IMR-90 (cell line): ENCODE measurements at regions not wholly inside any gene's neighbourhood (a gene's known extent, or its start where the extent isn't known, plus 50 kb on each side); places are given as distances from the start of the nearest gene placed in this dataset.
"Not testable (repeated sequence)": the region's sequence is repeated elsewhere in the genome, so short reads cannot be mapped to it uniquely, and the experiment has no call there.

Experiments
- ATAC-seq: fragments of 200-7000 bp; cut with Tn5 transposase; 2 replicates; pipeline ENCODE4 v1.9.1; 2020; ENCODE audit warnings: low read depth, mild to moderate bottlenecking, moderate library complexity
- BruUV-seq: library from RNA; stranded (reverse); fragments of 400-500 nt; replicated peaks from 2 replicates; lab custom pipeline; 2021; lab: Mats Ljungman, UMichigan
- CTCF ChIA-PET: fragments of 300-600 bp; formaldehyde crosslinking; extraction: SDS; loops from one replicate; lab custom pipeline; 2021; ENCODE audit warnings: antibody characterized with exemption; lab: Yijun Ruan, JAX
- POLR2A ChIA-PET: fragments of 300-600 bp; sonication (Branson Sonifier 250); formaldehyde crosslinking; loops from one replicate; lab custom pipeline; 2022; ENCODE audit warnings: antibody characterized with exemption; ENCODE audit not compliant: unreplicated experiment; lab: Charles Lee
- DNase-seq: peaks from one replicate; pipeline ENCODE4 v3.0.0; 2013
- H2AFZ ChIP-seq: replicated peaks from 2 replicates; pipeline ENCODE3; 2013; ENCODE audit warnings: low read length, mild to moderate bottlenecking; ENCODE audit not compliant: poor library complexity
- H2AK5ac ChIP-seq: 2 replicates; pipeline ENCODE4 v1.6.1; 2013; ENCODE audit warnings: low read depth, low read length, inconsistent platforms
- H2AK9ac ChIP-seq: replicated peaks from 2 replicates; pipeline ENCODE3; 2013; ENCODE audit warnings: mild to moderate bottlenecking, low read depth, low read length, moderate library complexity; ENCODE audit not compliant: poor library complexity
- H2BK120ac ChIP-seq: 2 replicates; pipeline ENCODE4 v1.6.1; 2013; ENCODE audit warnings: low read depth, low read length, inconsistent platforms
- H2BK15ac ChIP-seq: 3 replicates; pipeline ENCODE4 v1.6.1; 2013; ENCODE audit warnings: low read depth, low read length, inconsistent platforms
- H2BK20ac ChIP-seq: 2 replicates; pipeline ENCODE4 v1.6.1; 2013; ENCODE audit warnings: low read depth, mild to moderate bottlenecking, inconsistent platforms, low read length, moderate library complexity
- H2BK5ac ChIP-seq: 2 replicates; pipeline ENCODE4 v1.6.1; 2013; ENCODE audit warnings: mild to moderate bottlenecking, low read depth, low read length, inconsistent platforms; ENCODE audit not compliant: poor library complexity, severe bottlenecking
- H3K14ac ChIP-seq: replicated peaks from 2 replicates; pipeline ENCODE4 v1.6.1; 2013; ENCODE audit warnings: low read depth, low read length, inconsistent platforms
- H3K18ac ChIP-seq: 2 replicates; pipeline ENCODE4 v1.6.1; 2013; ENCODE audit warnings: low read depth, low read length, control low read depth
- H3K23ac ChIP-seq: 2 replicates; pipeline ENCODE4 v1.6.1; 2013; ENCODE audit warnings: low read depth, low read length, inconsistent platforms
- H3K27ac ChIP-seq: 2 replicates; pipeline ENCODE4 v1.5.1; 2013; ENCODE audit warnings: mild to moderate bottlenecking, control low read depth, low read length; ENCODE audit not compliant: insufficient read depth
- H3K27me3 ChIP-seq: 2 replicates; pipeline ENCODE4 v1.6.1; 2013; ENCODE audit warnings: low read length; ENCODE audit not compliant: control insufficient read depth, insufficient read depth
- H3K36me3 ChIP-seq: 2 replicates; pipeline ENCODE4 v1.6.1; 2013; ENCODE audit warnings: low read length, mixed read lengths; ENCODE audit not compliant: control insufficient read depth, insufficient read depth
- H3K4ac ChIP-seq: 2 replicates; pipeline ENCODE4 v1.6.1; 2013; ENCODE audit warnings: low read depth, low read length, inconsistent platforms
- H3K4me1 ChIP-seq: 2 replicates; pipeline ENCODE4 v1.6.1; 2013; ENCODE audit warnings: low read length, mixed read lengths; ENCODE audit not compliant: control insufficient read depth, insufficient read depth
- H3K4me2 ChIP-seq: 2 replicates; pipeline ENCODE4 v1.6.1; 2013; ENCODE audit warnings: low read depth, mild to moderate bottlenecking, control low read depth, low read length, moderate library complexity
- H3K4me3 ChIP-seq: 2 replicates; pipeline ENCODE4 v1.5.1; 2013; ENCODE audit warnings: low read depth, mild to moderate bottlenecking, control low read depth, low read length, moderate library complexity; ENCODE audit not compliant: insufficient read depth
- H3K56ac ChIP-seq: 2 replicates; pipeline ENCODE4 v1.6.1; 2013; ENCODE audit warnings: low read length, inconsistent platforms; ENCODE audit not compliant: insufficient read depth; ENCODE audit errors: extremely low read depth
- H3K79me1 ChIP-seq, 2 experiments: 2 replicates each; pipeline ENCODE4 v1.6.1; 2013; ENCODE audit warnings: low read length in 2 of 2, inconsistent platforms in 1 of 2, low read depth in 1 of 2
- H3K9ac ChIP-seq: 2 replicates; pipeline ENCODE4 v1.6.1; 2013; ENCODE audit warnings: low read depth, low read length, control low read depth
- H3K9me1 ChIP-seq: 2 replicates; pipeline ENCODE4 v1.6.1; 2013; ENCODE audit warnings: low read length, inconsistent platforms; ENCODE audit not compliant: insufficient read depth
- H3K9me3 ChIP-seq: 2 replicates; pipeline ENCODE4 v1.6.1; 2013; ENCODE audit warnings: low read length; ENCODE audit not compliant: control insufficient read depth, insufficient read depth
- H4K20me1 ChIP-seq: 2 replicates; pipeline ENCODE4 v1.6.1; 2013; ENCODE audit warnings: low read length, inconsistent platforms; ENCODE audit not compliant: insufficient read depth
- H4K5ac ChIP-seq: 2 replicates; pipeline ENCODE4 v1.6.1; 2013; ENCODE audit warnings: mild to moderate bottlenecking, low read depth, low read length, control low read depth
- H4K8ac ChIP-seq, 2 experiments: 2 replicates each; pipeline ENCODE4 v1.6.1; 2013; ENCODE audit warnings: low read depth in 2 of 2, low read length in 2 of 2, control low read depth in 1 of 2, inconsistent platforms in 1 of 2
- H4K91ac ChIP-seq: 2 replicates; pipeline ENCODE4 v1.6.1; 2013; ENCODE audit warnings: low read depth, low read length, inconsistent platforms; ENCODE audit not compliant: insufficient read depth
- whole genome bisulfite sequencing, 2 experiments: methylation state at CpG; one replicate each; pipeline versions ENCODE4 v1.1.5 to v1.1.7; 2013; ENCODE audit warnings: missing lambda C conversion rate in 2 of 2; ENCODE audit not compliant: insufficient read length in 1 of 2; ENCODE audit errors: extremely low coverage in 2 of 2; 5-methylcytosine and 5-hydroxymethylcytosine counted together
- dilution Hi-C: fragments of 300-500 bp; cut with HindIII; formaldehyde crosslinking; loops from one replicate; pipeline ENCODE4 v1.14.3; 2018; ENCODE audit warnings: low sequenced_read_pairs; ENCODE audit not compliant: unreplicated experiment
- in situ Hi-C: fragments of 300-500 bp; cut with MboI; formaldehyde crosslinking; loops from 3 replicates; pipeline ENCODE4 v1.14.3; 2019; ENCODE audit warnings: low sequenced_read_pairs, inconsistent platforms, mixed read lengths
- intact Hi-C: fragments of 100-400 bp; cut with micrococcal nuclease; formaldehyde crosslinking; loops from 2 replicates; pipeline ENCODE4 v1.10.0; 2022

GRCh38 chr1:229742614-229743013 lies 116.6 kb downstream of the URB2 start:
- POLR2A ChIA-PET, H3K18ac ChIP-seq, H4K5ac ChIP-seq, H3K56ac ChIP-seq, H3K27ac ChIP-seq, H3K4me1 ChIP-seq, H3K4me2 ChIP-seq, H2AFZ ChIP-seq, DNase-seq, H2AK9ac ChIP-seq, H2BK15ac ChIP-seq, H3K9me3 ChIP-seq, H3K9ac ChIP-seq, H3K4ac ChIP-seq, intact Hi-C loops, CTCF ChIA-PET, H4K91ac ChIP-seq, H4K8ac ChIP-seq, H3K14ac ChIP-seq, in situ Hi-C loops, BruUV-seq, H3K36me3 ChIP-seq, H2AK5ac ChIP-seq, H3K79me1 ChIP-seq, H3K23ac ChIP-seq, H4K20me1 ChIP-seq, H3K9me1 ChIP-seq, ATAC-seq, H2BK5ac ChIP-seq, H3K27me3 ChIP-seq, H2BK20ac ChIP-seq, H2BK120ac ChIP-seq, H3K4me3 ChIP-seq, dilution Hi-C loops: not testable (repeated sequence)
- no CpG with 5 or more reads among the region's 1 CpG for WGBS, 2 experiments
